Upper lobe of left lung (tissue), 4 donors: ENCODE measurements at regions not wholly inside any gene's neighbourhood (a gene's known extent, or its start where the extent isn't known, plus 50 kb on each side); places are given as distances from the start of the nearest gene placed in this dataset.

Experiments
- CTCF ChIP-seq, 6 experiments: fragments of 450-650 bp in 4 of 6; fragments of 200-600 bp in 2 of 6; sonication (generic) in 2 of 6; IDR thresholded peaks; one replicate each; pipeline ENCODE4 v1.5.1; 2016 to 2019; ENCODE audit warnings: antibody characterized with exemption in 6 of 6
- POLR2A ChIP-seq, 4 donors: fragments of 450-650 bp; IDR thresholded peaks; one replicate each; pipeline ENCODE4 v1.5.1; 2016 to 2017; ENCODE audit warnings: antibody characterized with exemption in 4 of 4, mild to moderate bottlenecking in 2 of 4

DNA sequence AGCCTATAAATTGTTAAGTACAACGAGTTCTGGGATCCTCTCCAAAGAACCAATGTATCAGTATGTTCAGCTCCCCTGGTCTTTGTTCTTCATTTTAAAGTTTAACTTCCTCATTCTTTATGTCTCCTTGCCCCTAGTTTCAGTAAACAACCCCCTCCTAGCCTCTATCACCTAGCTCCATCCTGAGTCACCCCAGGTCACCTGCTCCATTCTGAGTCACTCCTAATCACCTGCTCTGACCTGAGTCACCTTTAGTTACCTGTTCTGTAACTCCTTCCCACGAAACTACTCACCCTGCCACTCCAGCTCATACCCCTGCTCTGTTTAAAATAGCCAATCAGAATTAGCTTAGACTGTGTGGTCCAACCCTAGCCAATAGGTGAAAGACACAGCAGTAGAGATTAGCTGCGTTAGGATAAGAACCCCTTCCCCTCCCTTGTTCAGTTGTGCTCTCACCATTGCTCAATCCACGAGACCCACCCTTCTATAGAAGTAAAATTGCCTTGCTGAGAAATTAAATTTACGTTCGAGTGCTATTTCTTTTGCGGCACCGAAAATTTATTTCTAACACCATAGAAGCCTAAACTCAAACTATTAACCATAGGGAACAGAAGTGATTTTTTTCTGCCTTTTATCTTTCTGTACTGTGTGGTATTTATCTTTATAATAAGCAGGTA lies 245.0 kb upstream of the ADAMTS9 start:
- TF ChIP-seq CTCF (IDR thresholded peaks at IDR 0.05) (no peak), POLR2A (IDR thresholded peaks at IDR 0.05) (no peak)
